ENCODE measurements at regions not wholly inside any gene's neighbourhood (a gene's known extent, or its start where the extent isn't known, plus 50 kb on each side); places are given as distances from the start of the nearest gene placed in this dataset.

DNA sequence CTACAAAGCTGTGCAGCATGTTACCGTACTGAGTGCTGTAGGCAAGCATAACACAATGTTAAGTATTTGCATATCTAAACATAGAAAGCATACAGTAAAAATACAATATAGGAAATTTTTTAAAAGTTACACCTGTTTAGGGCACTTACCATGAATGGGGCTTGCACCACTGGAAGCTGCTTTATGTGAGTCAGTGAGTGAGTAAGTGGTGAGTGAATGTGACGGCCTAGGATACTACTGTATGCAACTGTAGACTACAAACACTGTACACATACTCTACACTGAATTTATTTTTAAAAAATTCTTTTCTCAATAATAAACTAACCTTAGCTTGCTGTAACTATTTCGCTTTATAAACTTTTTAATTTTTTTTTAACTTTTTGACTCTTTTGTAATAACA lies 82.1 kb upstream of the FSCB start:
- no TSS peak for BruUV-seq (replicated peaks)
- POLR2A ChIA-PET (ENCODE audit: low non-redundant PET) = interaction anchor here (0.6 kb wide), 1 partner anchor 26 kb away, joined by 3 read pairs; no protein-coding TSS in a partner anchor
- intact Hi-C loops (cut with micrococcal nuclease; ENCODE audit: unreplicated experiment) = no loop called here

GRCh38 chr14:44586910-44587309 lies 79.8 kb upstream of the FSCB start:
- ChIA-PET CTCF (no interaction called here), POLR2A (ENCODE audit: low non-redundant PET) (no interaction called here)
- no peaks in the 10 kb centered on the region for H3K27me3 ChIP-seq (replicated peaks; ENCODE audit: insufficient read depth, low read depth, low read length, poor library complexity)
- no peak for TF ChIP-seq EZH2 (IDR thresholded peaks at IDR 0.05; ENCODE audit: borderline replicate concordance, low read depth, low read length, poor library complexity, severe bottlenecking)
- TF ChIP-seq, protein P1, sequence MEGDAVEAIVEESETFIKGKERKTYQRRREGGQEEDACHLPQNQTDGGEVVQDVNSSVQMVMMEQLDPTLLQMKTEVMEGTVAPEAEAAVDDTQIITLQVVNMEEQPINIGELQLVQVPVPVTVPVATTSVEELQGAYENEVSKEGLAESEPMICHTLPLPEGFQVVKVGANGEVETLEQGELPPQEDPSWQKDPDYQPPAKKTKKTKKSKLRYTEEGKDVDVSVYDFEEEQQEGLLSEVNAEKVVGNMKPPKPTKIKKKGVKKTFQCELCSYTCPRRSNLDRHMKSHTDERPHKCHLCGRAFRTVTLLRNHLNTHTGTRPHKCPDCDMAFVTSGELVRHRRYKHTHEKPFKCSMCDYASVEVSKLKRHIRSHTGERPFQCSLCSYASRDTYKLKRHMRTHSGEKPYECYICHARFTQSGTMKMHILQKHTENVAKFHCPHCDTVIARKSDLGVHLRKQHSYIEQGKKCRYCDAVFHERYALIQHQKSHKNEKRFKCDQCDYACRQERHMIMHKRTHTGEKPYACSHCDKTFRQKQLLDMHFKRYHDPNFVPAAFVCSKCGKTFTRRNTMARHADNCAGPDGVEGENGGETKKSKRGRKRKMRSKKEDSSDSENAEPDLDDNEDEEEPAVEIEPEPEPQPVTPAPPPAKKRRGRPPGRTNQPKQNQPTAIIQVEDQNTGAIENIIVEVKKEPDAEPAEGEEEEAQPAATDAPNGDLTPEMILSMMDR (conservative IDR thresholded peaks at IDR 0.05; ENCODE audit: low read depth, low read length) = no peak
- DNase-seq (ENCODE audit: low spot score) = no peak
- H3K27ac ChIP-seq (ENCODE audit: low read depth, low read length, poor library complexity, severe bottlenecking) = no peak overlapping the region
- no peaks in the 10 kb centered on the region for H3K9me3 ChIP-seq (ENCODE audit: low read depth, low read length, poor library complexity, severe bottlenecking)
- no peaks in the 10 kb centered on the region for H3K36me3 ChIP-seq (ENCODE audit: insufficient read depth, low read length, poor library complexity, severe bottlenecking)
- H3K4me1 ChIP-seq (ENCODE audit: insufficient read depth, low read length, poor library complexity, severe bottlenecking) = no peaks in the 10 kb centered on the region
- intact Hi-C loops (cut with micrococcal nuclease; ENCODE audit: unreplicated experiment) = no loop called here
- BruUV-seq (replicated peaks) = no TSS peak
- H3K4me3 ChIP-seq (ENCODE audit: low read depth, low read length, poor library complexity, severe bottlenecking) = no peak overlapping the region

More for the DNA sequence above, 82.1 kb upstream of the FSCB start:
- H3K27me3 ChIP-seq (replicated peaks; ENCODE audit: insufficient read depth, low read depth, low read length, poor library complexity) = no peaks in the 10 kb centered on the region
- no peaks in the 10 kb centered on the region for H3K9me3 ChIP-seq (ENCODE audit: low read depth, low read length, poor library complexity, severe bottlenecking)
- H3K36me3 ChIP-seq (ENCODE audit: insufficient read depth, low read length, poor library complexity, severe bottlenecking) = no peaks in the 10 kb centered on the region
- no peak for TF ChIP-seq EZH2 (IDR thresholded peaks at IDR 0.05; ENCODE audit: borderline replicate concordance, low read depth, low read length, poor library complexity, severe bottlenecking)
- TF ChIP-seq, protein P1 (conservative IDR thresholded peaks at IDR 0.05; ENCODE audit: low read depth, low read length) = no peak
- CTCF ChIA-PET = no interaction called here
- no peaks in the 10 kb centered on the region for H3K4me1 ChIP-seq (ENCODE audit: insufficient read depth, low read length, poor library complexity, severe bottlenecking)
- DNase-seq (ENCODE audit: low spot score) = no peak
- no peak overlapping the region for H3K27ac ChIP-seq (ENCODE audit: low read depth, low read length, poor library complexity, severe bottlenecking)
- H3K4me3 ChIP-seq (ENCODE audit: low read depth, low read length, poor library complexity, severe bottlenecking) = no peak overlapping the region

DNA sequence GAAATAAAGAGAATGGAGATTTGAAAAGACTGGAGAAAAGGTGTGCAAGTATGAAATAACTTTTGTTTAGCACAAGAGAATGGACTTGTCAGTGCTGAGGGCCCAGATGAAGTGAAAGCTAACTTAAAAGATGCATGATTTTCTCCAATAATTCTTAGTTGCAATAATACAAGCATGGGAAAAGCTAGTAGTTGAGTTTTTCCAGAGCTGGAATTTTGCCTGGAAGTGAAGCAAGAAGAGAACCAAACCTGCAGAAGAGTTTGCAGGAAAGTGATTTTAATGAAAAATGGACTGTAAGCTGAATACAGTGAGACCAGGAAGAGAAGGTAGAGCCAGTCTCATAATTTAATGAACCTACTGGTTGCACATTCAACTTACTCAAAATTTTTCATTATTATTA lies 69.3 kb upstream of the FSCB start:
- no peaks in the 10 kb centered on the region for H3K36me3 ChIP-seq (ENCODE audit: insufficient read depth, low read length, poor library complexity, severe bottlenecking)
- no TSS peak for BruUV-seq (replicated peaks)
- no peaks in the 10 kb centered on the region for H3K9me3 ChIP-seq (ENCODE audit: low read depth, low read length, poor library complexity, severe bottlenecking)
- TF ChIP-seq, protein P1 (conservative IDR thresholded peaks at IDR 0.05; ENCODE audit: low read depth, low read length) = no peak
- no peak for TF ChIP-seq EZH2 (IDR thresholded peaks at IDR 0.05; ENCODE audit: borderline replicate concordance, low read depth, low read length, poor library complexity, severe bottlenecking)
- no peak overlapping the region for H3K27ac ChIP-seq (ENCODE audit: low read depth, low read length, poor library complexity, severe bottlenecking)
- no peak for DNase-seq (ENCODE audit: low spot score)
- H3K4me3 ChIP-seq (ENCODE audit: low read depth, low read length, poor library complexity, severe bottlenecking) = no peak overlapping the region
- no peaks in the 10 kb centered on the region for H3K4me1 ChIP-seq (ENCODE audit: insufficient read depth, low read length, poor library complexity, severe bottlenecking)
- CTCF ChIA-PET = no interaction called here
- intact Hi-C loops (cut with micrococcal nuclease; ENCODE audit: unreplicated experiment) = no loop called here
- POLR2A ChIA-PET (ENCODE audit: low non-redundant PET) = no interaction called here
- no peaks in the 10 kb centered on the region for H3K27me3 ChIP-seq (replicated peaks; ENCODE audit: insufficient read depth, low read depth, low read length, poor library complexity)
